Panc1 (cell line): ENCODE measurements at regions not wholly inside any gene's neighbourhood (a gene's known extent, or its start where the extent isn't known, plus 50 kb on each side); places are given as distances from the start of the nearest gene placed in this dataset.

Experiments
- ATAC-seq: fragments of 200-7000 bp; cut with Tn5 transposase; 2 replicates; pipeline ENCODE4 v1.9.1; 2020; ENCODE audit warnings: mild to moderate bottlenecking, moderate library complexity
- BruUV-seq: library from RNA; stranded (reverse); fragments of 400-500 nt; replicated peaks from 2 replicates; lab custom pipeline; 2021; lab: Mats Ljungman, UMichigan
- CTCF ChIA-PET: fragments of 300-600 bp; sonication (Branson Sonifier 250); formaldehyde crosslinking; loops from one replicate; lab custom pipeline; 2022; ENCODE audit warnings: antibody characterized with exemption; lab: Charles Lee
- POLR2A ChIA-PET: fragments of 300-600 bp; sonication (Branson Sonifier 250); formaldehyde crosslinking; loops from one replicate; lab custom pipeline; 2022; ENCODE audit warnings: antibody characterized with exemption; lab: Charles Lee
- DNase-seq: peaks from one replicate; pipeline ENCODE4 v3.0.0-alpha.2; 2010; ENCODE audit warnings: low read depth, low spot score
- H3K27ac ChIP-seq: 2 replicates; pipeline ENCODE4 v1.5.1; 2011; ENCODE audit warnings: mild to moderate bottlenecking, low read length, inconsistent platforms
- H3K27me3 ChIP-seq: fragments of 200-500 bp; sonication (Bioruptor generic); 2 replicates; pipeline ENCODE4 v1.6.0; 2014; ENCODE audit warnings: low read length, inconsistent platforms; ENCODE audit not compliant: control insufficient read depth, insufficient read depth
- H3K36me3 ChIP-seq: fragments of 200-500 bp; sonication (Bioruptor generic); 2 replicates; pipeline ENCODE4 v1.5.1; 2014; ENCODE audit warnings: inconsistent platforms, mild to moderate bottlenecking, low read length, moderate library complexity; ENCODE audit not compliant: control insufficient read depth, insufficient read depth
- H3K4me1 ChIP-seq: 2 replicates; pipeline ENCODE4 v1.5.1; 2011; ENCODE audit warnings: inconsistent platforms, mild to moderate bottlenecking, low read length, moderate library complexity; ENCODE audit not compliant: control insufficient read depth, insufficient read depth
- H3K4me3 ChIP-seq, 2 experiments: 2 replicates each; pipeline ENCODE4 v1.5.1; 2011 to 2012; ENCODE audit warnings: low read depth in 2 of 2, low read length in 2 of 2, mild to moderate bottlenecking in 2 of 2, inconsistent platforms in 1 of 2, moderate library complexity in 1 of 2
- H3K9me3 ChIP-seq: fragments of 200-500 bp; sonication (Bioruptor generic); 2 replicates; pipeline ENCODE4 v1.5.1; 2014; ENCODE audit warnings: low read depth, mild to moderate bottlenecking, inconsistent platforms, low read length, moderate library complexity; ENCODE audit not compliant: control insufficient read depth, insufficient read depth
- CTCF ChIP-seq: fragments of 450-650 bp; IDR thresholded peaks from 2 replicates; pipeline ENCODE4 v1.5.1; 2017; ENCODE audit warnings: mild to moderate bottlenecking
- POLR2AphosphoS5 ChIP-seq: IDR thresholded peaks from 2 replicates; pipeline ENCODE4 v1.6.1; 2012; ENCODE audit warnings: mild to moderate bottlenecking, low read depth, low read length, moderate library complexity
- SIN3A ChIP-seq: IDR thresholded peaks from 2 replicates; pipeline ENCODE4 v1.6.1; 2012; ENCODE audit warnings: low read depth, mild to moderate bottlenecking, low read length, moderate library complexity, borderline replicate concordance; ENCODE audit not compliant: insufficient read depth
- TCF7L2 ChIP-seq: IDR thresholded peaks from 2 replicates; pipeline ENCODE4 v1.6.1; 2011; ENCODE audit warnings: mild to moderate bottlenecking, low read depth, low read length, inconsistent platforms
- in situ Hi-C: cut with HindIII; loops from 2 replicates; pipeline ENCODE4 v1.10.0; 2016; ENCODE audit warnings: low sequenced_read_pairs, low pct_unique_long_range_greater_than_20kb
- intact Hi-C: fragments of 100-400 bp; cut with micrococcal nuclease; formaldehyde crosslinking; loops from one replicate; pipeline ENCODE4 v1.10.0; 2022; ENCODE audit not compliant: unreplicated experiment
- TF ChIP-seq, protein P1 (sequence below), 2 experiments: IDR thresholded peaks; 2 replicates each; pipeline ENCODE4 v1.6.1; 2011 to 2012; ENCODE audit warnings: low read depth in 2 of 2, control low read depth in 1 of 2, low read length in 1 of 2, mild to moderate bottlenecking in 1 of 2, moderate library complexity in 1 of 2; ENCODE audit not compliant: insufficient read depth in 1 of 2

DNA sequence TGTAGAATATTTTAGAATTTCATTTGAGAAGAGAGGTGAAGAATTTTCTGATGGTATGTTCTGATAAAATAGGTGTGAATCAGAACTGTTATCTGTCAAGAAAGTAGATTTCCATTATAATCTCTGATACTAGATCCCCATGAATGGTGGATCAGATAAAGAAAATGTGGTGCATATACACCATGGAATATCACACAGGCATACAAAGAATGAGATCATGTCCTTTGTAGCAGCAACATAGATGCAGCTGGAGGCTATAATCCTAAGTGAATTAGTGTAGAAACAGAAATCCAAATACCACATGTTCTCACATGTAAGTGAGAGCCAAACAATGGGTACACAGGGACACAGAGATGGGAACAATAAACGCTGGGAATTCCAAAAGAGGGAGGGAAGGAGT is 372.0 kb upstream of the ATP2B1 start:
- Histone ChIP-seq H3K36me3 (no peaks in the 10 kb centered on the region), H3K4me1 (no peaks in the 10 kb centered on the region), H3K4me3 (no peak overlapping the region), H3K27ac (no peak overlapping the region), H3K9me3 (no peaks in the 10 kb centered on the region; the same call in 1 of the 2 replicates), H3K27me3 (no peaks in the 10 kb centered on the region)
- intact Hi-C loops (no loop called here), in situ Hi-C loops (no loop called here)
- TF ChIP-seq, protein P1, sequence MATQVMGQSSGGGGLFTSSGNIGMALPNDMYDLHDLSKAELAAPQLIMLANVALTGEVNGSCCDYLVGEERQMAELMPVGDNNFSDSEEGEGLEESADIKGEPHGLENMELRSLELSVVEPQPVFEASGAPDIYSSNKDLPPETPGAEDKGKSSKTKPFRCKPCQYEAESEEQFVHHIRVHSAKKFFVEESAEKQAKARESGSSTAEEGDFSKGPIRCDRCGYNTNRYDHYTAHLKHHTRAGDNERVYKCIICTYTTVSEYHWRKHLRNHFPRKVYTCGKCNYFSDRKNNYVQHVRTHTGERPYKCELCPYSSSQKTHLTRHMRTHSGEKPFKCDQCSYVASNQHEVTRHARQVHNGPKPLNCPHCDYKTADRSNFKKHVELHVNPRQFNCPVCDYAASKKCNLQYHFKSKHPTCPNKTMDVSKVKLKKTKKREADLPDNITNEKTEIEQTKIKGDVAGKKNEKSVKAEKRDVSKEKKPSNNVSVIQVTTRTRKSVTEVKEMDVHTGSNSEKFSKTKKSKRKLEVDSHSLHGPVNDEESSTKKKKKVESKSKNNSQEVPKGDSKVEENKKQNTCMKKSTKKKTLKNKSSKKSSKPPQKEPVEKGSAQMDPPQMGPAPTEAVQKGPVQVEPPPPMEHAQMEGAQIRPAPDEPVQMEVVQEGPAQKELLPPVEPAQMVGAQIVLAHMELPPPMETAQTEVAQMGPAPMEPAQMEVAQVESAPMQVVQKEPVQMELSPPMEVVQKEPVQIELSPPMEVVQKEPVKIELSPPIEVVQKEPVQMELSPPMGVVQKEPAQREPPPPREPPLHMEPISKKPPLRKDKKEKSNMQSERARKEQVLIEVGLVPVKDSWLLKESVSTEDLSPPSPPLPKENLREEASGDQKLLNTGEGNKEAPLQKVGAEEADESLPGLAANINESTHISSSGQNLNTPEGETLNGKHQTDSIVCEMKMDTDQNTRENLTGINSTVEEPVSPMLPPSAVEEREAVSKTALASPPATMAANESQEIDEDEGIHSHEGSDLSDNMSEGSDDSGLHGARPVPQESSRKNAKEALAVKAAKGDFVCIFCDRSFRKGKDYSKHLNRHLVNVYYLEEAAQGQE (IDR thresholded peaks at IDR 0.05; ENCODE audit: insufficient read depth in 1 of 2, low read depth in 2 of 2, low read length in 1 of 2) = no peak
- no peak for TF ChIP-seq POLR2AphosphoS5
- no peak for TF ChIP-seq CTCF
- TF ChIP-seq SIN3A = no peak
- TF ChIP-seq TCF7L2 = no peak
- DNase-seq (no peak), ATAC-seq (no peak)
- BruUV-seq = no TSS peak
- POLR2A ChIA-PET = no interaction called here
- CTCF ChIA-PET = no interaction called here

GRCh38 chr12:90079529-90080210 is 371.0 kb upstream of the ATP2B1 start:
- BruUV-seq = no TSS peak
- DNase-seq (no peak), ATAC-seq (no peak)
- H3K36me3 ChIP-seq = no peaks in the 10 kb centered on the region
- ChIA-PET CTCF (no interaction called here), POLR2A (no interaction called here)
- no peak overlapping the region for H3K4me3 ChIP-seq
- intact Hi-C loops = no loop called here
- TF ChIP-seq POLR2AphosphoS5 (no peak), CTCF (no peak), SIN3A (no peak), TCF7L2 (no peak)
- TF ChIP-seq, protein P1 (IDR thresholded peaks at IDR 0.05; ENCODE audit: insufficient read depth in 1 of 2, low read depth in 2 of 2, low read length in 1 of 2) = no peak
- no peaks in the 10 kb centered on the region for H3K27me3 ChIP-seq
- H3K9me3 ChIP-seq = no peaks in the 10 kb centered on the region; the same call in 1 of the 2 replicates
- in situ Hi-C loops = no loop called here
- H3K4me1 ChIP-seq = no peaks in the 10 kb centered on the region
- H3K27ac ChIP-seq = no peak overlapping the region
